Ovary (tissue), 3 donors: ENCODE measurements at regions not wholly inside any gene's neighbourhood (a gene's known extent, or its start where the extent isn't known, plus 50 kb on each side); places are given as distances from the start of the nearest gene placed in this dataset.

Experiments used
- EP300 ChIP-seq: sonication (generic); formaldehyde crosslinking; IDR thresholded peaks from one replicate; pipeline ENCODE4 v1.6.1; 2017; ENCODE audit warnings: antibody characterized with exemption
- POLR2A ChIP-seq: fragments of 450-650 bp; IDR thresholded peaks from one replicate; pipeline ENCODE4 v1.6.1; 2017; ENCODE audit warnings: antibody characterized with exemption, mild to moderate bottlenecking, moderate library complexity
- TF ChIP-seq, protein P1 (sequence below), 3 donors: fragments of 450-650 bp in 2 of 3; fragments of 200-600 bp in 1 of 3; IDR thresholded peaks; one replicate each; pipeline versions ENCODE4 v1.5.1 to v1.8.0; 2016 to 2022; ENCODE audit warnings: antibody characterized with exemption in 3 of 3, mild to moderate bottlenecking in 1 of 3
- donor health status: DM: no; HTN: no; CAD: no.

DNA sequence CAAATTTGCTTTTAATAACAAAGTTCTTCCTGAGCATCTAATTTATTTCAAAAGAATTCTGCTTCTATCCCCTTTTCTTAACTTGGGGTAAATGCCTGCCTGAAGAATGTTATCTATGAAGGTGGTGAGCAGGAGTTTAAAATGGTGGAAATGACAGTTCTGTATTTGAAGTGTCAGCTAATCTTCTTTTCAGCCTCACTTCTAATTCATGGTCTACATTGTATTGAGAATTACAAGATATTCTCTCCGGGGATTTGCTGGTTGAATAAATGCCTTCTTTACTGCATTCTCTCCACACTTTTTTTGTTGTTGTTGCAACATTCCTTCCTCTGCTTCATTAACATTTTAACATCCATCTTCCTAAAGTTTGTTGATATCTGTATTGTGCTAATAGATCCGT is 143.1 kb upstream of the GRIN3A start:
- TF ChIP-seq, protein P1, sequence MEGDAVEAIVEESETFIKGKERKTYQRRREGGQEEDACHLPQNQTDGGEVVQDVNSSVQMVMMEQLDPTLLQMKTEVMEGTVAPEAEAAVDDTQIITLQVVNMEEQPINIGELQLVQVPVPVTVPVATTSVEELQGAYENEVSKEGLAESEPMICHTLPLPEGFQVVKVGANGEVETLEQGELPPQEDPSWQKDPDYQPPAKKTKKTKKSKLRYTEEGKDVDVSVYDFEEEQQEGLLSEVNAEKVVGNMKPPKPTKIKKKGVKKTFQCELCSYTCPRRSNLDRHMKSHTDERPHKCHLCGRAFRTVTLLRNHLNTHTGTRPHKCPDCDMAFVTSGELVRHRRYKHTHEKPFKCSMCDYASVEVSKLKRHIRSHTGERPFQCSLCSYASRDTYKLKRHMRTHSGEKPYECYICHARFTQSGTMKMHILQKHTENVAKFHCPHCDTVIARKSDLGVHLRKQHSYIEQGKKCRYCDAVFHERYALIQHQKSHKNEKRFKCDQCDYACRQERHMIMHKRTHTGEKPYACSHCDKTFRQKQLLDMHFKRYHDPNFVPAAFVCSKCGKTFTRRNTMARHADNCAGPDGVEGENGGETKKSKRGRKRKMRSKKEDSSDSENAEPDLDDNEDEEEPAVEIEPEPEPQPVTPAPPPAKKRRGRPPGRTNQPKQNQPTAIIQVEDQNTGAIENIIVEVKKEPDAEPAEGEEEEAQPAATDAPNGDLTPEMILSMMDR (IDR thresholded peaks at IDR 0.05), result no peak
- no peak for TF ChIP-seq POLR2A
- no peak for TF ChIP-seq EP300
